GM12878 (cell line): ENCODE measurements at regions not wholly inside any gene's neighbourhood (a gene's known extent, or its start where the extent isn't known, plus 50 kb on each side); places are given as distances from the start of the nearest gene placed in this dataset.

Experiments used
- ATAC-seq: fragments of 200-7000 bp; cut with Tn5 transposase; 3 replicates; pipeline ENCODE4 v1.9.1; 2020; ENCODE audit warnings: mild to moderate bottlenecking, moderate library complexity
- BruUV-seq: library from RNA; stranded (reverse); fragments of 400-500 nt; replicated peaks from 2 replicates; lab custom pipeline; 2021; lab: Mats Ljungman, UMichigan
- CTCF ChIA-PET: fragments of 300-600 bp; sonication (Branson Sonifier 250); formaldehyde crosslinking; extraction: SDS; loops from one replicate; lab custom pipeline; 2021; ENCODE audit warnings: inconsistent platforms; lab: Yijun Ruan, JAX
- POLR2A ChIA-PET: fragments of 350-600 bp; formaldehyde crosslinking; extraction: SDS; loops from one replicate; lab custom pipeline; 2021; ENCODE audit warnings: inconsistent platforms; lab: Charles Lee
- RAD21 ChIA-PET: fragments of 300-600 bp; sonication (Branson Sonifier 250); formaldehyde crosslinking; loops from one replicate; lab custom pipeline; 2023; ENCODE audit warnings: antibody characterized with exemption; ENCODE audit not compliant: unreplicated experiment; lab: Charles Lee
- SMC1A ChIA-PET: fragments of 300-600 bp; sonication (Branson Sonifier 250); formaldehyde crosslinking; loops from one replicate; lab custom pipeline; 2023; ENCODE audit not compliant: unreplicated experiment, uncharacterized antibody; lab: Charles Lee
- DNase-seq: peaks from one replicate; pipeline ENCODE4 v3.0.0-alpha.2; 2011; ENCODE audit warnings: low read depth, low spot score
- FAIRE-seq: peaks from 3 replicates; lab custom pipeline; 2011; peaks lifted over from hg19 to GRCh38; lab: Jason Lieb, UNC
- H2AFZ ChIP-seq: 2 replicates; pipeline ENCODE4 v1.6.0; 2011; ENCODE audit warnings: low read depth, low read length, control low read depth; ENCODE audit not compliant: control insufficient read depth
- H3K27ac ChIP-seq: 2 replicates; pipeline ENCODE4 v1.5.1; 2011; ENCODE audit warnings: control low read depth; ENCODE audit not compliant: control insufficient read depth, insufficient read depth
- H3K27me3 ChIP-seq, 2 experiments: replicated peaks in 1 of 2; 2 replicates each; pipeline versions ENCODE4 v1.6.0 to v1.6.1; 2011; ENCODE audit warnings: low read length in 1 of 2; ENCODE audit not compliant: control insufficient read depth in 2 of 2, insufficient read depth in 2 of 2
- H3K36me3 ChIP-seq, 2 experiments: 2 replicates each; pipeline ENCODE4 v1.5.1; 2011; ENCODE audit warnings: low read length in 1 of 2; ENCODE audit not compliant: control insufficient read depth in 2 of 2, insufficient read depth in 2 of 2
- H3K4me1 ChIP-seq: 2 replicates; pipeline ENCODE4 v1.6.1; 2011; ENCODE audit warnings: mild to moderate bottlenecking, low read length, moderate library complexity, mixed read lengths; ENCODE audit not compliant: control insufficient read depth, insufficient read depth
- H3K4me2 ChIP-seq: 2 replicates; pipeline ENCODE4 v1.6.0; 2011; ENCODE audit warnings: control low read depth; ENCODE audit not compliant: control insufficient read depth, insufficient read depth
- H3K4me3 ChIP-seq: fragments of 200-600 bp; sonication (generic); 2 replicates; pipeline ENCODE4 v1.5.1; 2016
- H3K79me2 ChIP-seq: 2 replicates; pipeline ENCODE4 v1.6.0; 2011; ENCODE audit warnings: low read length; ENCODE audit not compliant: control insufficient read depth, insufficient read depth
- H3K9ac ChIP-seq: 2 replicates; pipeline ENCODE4 v1.8.0; 2011; ENCODE audit warnings: low read length, control low read depth, mixed read lengths; ENCODE audit not compliant: control insufficient read depth, insufficient read depth
- H3K9me3 ChIP-seq: replicated peaks from 3 replicates; pipeline ENCODE4 v1.5.1; 2011; ENCODE audit warnings: mild to moderate bottlenecking, low read length; ENCODE audit not compliant: control insufficient read depth, insufficient read depth
- H4K20me1 ChIP-seq: 2 replicates; pipeline ENCODE4 v1.6.0; 2011; ENCODE audit not compliant: control insufficient read depth, insufficient read depth
- ASH2L ChIP-seq: fragments of 300-600, 200-600 bp; sonication (generic); IDR thresholded peaks from 2 replicates; pipeline ENCODE4 v1.6.1; 2017; ENCODE audit warnings: low read depth, mild to moderate bottlenecking, borderline replicate concordance
- CBFB ChIP-seq: IDR thresholded peaks from 2 replicates; pipeline ENCODE4 v1.6.1; 2016; ENCODE audit warnings: antibody characterized with exemption, low read depth
- CREB1 ChIP-seq: IDR thresholded peaks from 2 replicates; pipeline ENCODE4 v1.6.1; 2012; ENCODE audit warnings: low read depth, mild to moderate bottlenecking, inconsistent platforms
- ESRRA ChIP-seq: IDR thresholded peaks from 2 replicates; pipeline ENCODE4 v1.6.1; 2012; ENCODE audit warnings: mild to moderate bottlenecking, low read length, improper control_type of control experiment
- FOXK2 ChIP-seq: fragments of 450-650 bp; IDR thresholded peaks from 2 replicates; pipeline ENCODE4 v1.6.1; 2017; ENCODE audit warnings: mild to moderate bottlenecking, moderate library complexity
- HDAC2 ChIP-seq: fragments of 200-600 bp; sonication (generic); IDR thresholded peaks from 2 replicates; pipeline ENCODE4 v1.6.1; 2017
- PAX8 ChIP-seq: fragments of 450-650 bp; IDR thresholded peaks from 2 replicates; pipeline ENCODE4 v1.6.1; 2017; ENCODE audit warnings: mild to moderate bottlenecking, moderate library complexity
- SIN3A ChIP-seq: IDR thresholded peaks from 2 replicates; pipeline ENCODE4 v1.6.1; 2012; ENCODE audit warnings: low read depth, low read length, improper control_type of control experiment
- TAF1 ChIP-seq: IDR thresholded peaks from 2 replicates; pipeline ENCODE4 v1.6.1; 2011; ENCODE audit warnings: mild to moderate bottlenecking, low read depth, low read length, borderline replicate concordance
- WGBS: methylation state at CpG from one replicate; pipeline ENCODE4 v1.1.6; 2016; ENCODE audit warnings: low lambda C conversion rate; ENCODE audit not compliant: insufficient replicate concordance, insufficient coverage; ENCODE audit errors: missing lambda C conversion rate; 5-methylcytosine and 5-hydroxymethylcytosine counted together
- in situ Hi-C: fragments of 300-500 bp; cut with MboI; formaldehyde crosslinking; loops from 9 replicates; pipeline ENCODE4 v1.14.3; 2018; ENCODE audit warnings: mixed read lengths
- intact Hi-C: fragments of 100-400 bp; cut with micrococcal nuclease; formaldehyde crosslinking; loops from one replicate; pipeline ENCODE4 v1.14.2; 2022; ENCODE audit not compliant: unreplicated experiment
- TF ChIP-seq, protein P1 (sequence below): fragments of 450-650 bp; formaldehyde crosslinking; IDR thresholded peaks from 2 replicates; pipeline ENCODE4 v1.4.0; 2020; ENCODE audit warnings: mild to moderate bottlenecking, moderate library complexity

DNA sequence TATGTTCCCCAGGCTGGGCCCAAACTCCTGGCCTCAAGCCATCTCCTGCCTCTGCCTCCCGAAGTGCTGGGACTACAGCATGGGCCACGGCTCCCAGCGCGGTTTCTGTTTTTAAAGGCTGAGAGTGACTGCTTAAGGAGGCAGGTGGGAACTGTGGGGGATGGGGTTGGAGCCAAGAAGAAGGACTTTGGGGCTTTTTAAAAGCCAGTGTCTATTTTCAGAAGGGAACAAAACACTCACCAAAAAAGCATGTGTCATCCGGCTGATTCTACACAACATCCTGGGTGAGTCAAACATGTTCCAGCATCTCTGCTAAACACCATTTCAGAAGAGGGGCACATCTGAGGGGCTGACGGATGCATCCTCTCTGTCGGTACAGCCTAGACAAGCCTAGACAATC is 824.5 kb downstream of the TYW1 start (continued):
- TF ChIP-seq, protein P1, sequence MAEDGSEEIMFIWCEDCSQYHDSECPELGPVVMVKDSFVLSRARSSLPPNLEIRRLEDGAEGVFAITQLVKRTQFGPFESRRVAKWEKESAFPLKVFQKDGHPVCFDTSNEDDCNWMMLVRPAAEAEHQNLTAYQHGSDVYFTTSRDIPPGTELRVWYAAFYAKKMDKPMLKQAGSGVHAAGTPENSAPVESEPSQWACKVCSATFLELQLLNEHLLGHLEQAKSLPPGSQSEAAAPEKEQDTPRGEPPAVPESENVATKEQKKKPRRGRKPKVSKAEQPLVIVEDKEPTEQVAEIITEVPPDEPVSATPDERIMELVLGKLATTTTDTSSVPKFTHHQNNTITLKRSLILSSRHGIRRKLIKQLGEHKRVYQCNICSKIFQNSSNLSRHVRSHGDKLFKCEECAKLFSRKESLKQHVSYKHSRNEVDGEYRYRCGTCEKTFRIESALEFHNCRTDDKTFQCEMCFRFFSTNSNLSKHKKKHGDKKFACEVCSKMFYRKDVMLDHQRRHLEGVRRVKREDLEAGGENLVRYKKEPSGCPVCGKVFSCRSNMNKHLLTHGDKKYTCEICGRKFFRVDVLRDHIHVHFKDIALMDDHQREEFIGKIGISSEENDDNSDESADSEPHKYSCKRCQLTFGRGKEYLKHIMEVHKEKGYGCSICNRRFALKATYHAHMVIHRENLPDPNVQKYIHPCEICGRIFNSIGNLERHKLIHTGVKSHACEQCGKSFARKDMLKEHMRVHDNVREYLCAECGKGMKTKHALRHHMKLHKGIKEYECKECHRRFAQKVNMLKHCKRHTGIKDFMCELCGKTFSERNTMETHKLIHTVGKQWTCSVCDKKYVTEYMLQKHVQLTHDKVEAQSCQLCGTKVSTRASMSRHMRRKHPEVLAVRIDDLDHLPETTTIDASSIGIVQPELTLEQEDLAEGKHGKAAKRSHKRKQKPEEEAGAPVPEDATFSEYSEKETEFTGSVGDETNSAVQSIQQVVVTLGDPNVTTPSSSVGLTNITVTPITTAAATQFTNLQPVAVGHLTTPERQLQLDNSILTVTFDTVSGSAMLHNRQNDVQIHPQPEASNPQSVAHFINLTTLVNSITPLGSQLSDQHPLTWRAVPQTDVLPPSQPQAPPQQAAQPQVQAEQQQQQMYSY (CRISPR knock-in tag): no peak
- no peak for TF ChIP-seq SIN3A

- no peaks in the 10 kb centered on the region for H3K36me3 ChIP-seq
- ChIA-PET CTCF (no interaction called here), POLR2A (no interaction called here), RAD21 (no interaction called here), SMC1A (no interaction called here)
- FAIRE-seq: no peak
- WGBS: 19% methylated on average over 4 of the region's 4 CpGs
- no peak overlapping the region for H2AFZ ChIP-seq
- no peaks in the 10 kb centered on the region for H3K4me1 ChIP-seq
- no peak overlapping the region for H3K4me3 ChIP-seq
- in situ Hi-C loops: no loop called here
- no peaks in the 10 kb centered on the region; the same call in 2 of the 3 replicates for H3K9me3 ChIP-seq
- no peak overlapping the region for H3K4me2 ChIP-seq
- no peak for ATAC-seq
- no TSS peak for BruUV-seq
- DNase-seq: no peak
- intact Hi-C loops: no loop called here
- TF ChIP-seq FOXK2 (no peak), CREB1 (no peak), ESRRA (no peak), TAF1 (no peak), PAX8 (no peak), CBFB (no peak), HDAC2 (no peak), ASH2L (no peak)
- no peaks in the 10 kb centered on the region for H3K79me2 ChIP-seq
- H3K27ac ChIP-seq: no peak overlapping the region
- H3K9ac ChIP-seq: no peak overlapping the region
- no peaks in the 10 kb centered on the region for H3K27me3 ChIP-seq
- no peaks in the 10 kb centered on the region for H4K20me1 ChIP-seq
Measured at GRCh38 chr7:67823345-67823744, 826.7 kb downstream of the TYW1 start.
